ENCODE measurements at regions not wholly inside any gene's neighbourhood (a gene's known extent, or its start where the extent isn't known, plus 50 kb on each side); places are given as distances from the start of the nearest gene placed in this dataset.

DNA sequence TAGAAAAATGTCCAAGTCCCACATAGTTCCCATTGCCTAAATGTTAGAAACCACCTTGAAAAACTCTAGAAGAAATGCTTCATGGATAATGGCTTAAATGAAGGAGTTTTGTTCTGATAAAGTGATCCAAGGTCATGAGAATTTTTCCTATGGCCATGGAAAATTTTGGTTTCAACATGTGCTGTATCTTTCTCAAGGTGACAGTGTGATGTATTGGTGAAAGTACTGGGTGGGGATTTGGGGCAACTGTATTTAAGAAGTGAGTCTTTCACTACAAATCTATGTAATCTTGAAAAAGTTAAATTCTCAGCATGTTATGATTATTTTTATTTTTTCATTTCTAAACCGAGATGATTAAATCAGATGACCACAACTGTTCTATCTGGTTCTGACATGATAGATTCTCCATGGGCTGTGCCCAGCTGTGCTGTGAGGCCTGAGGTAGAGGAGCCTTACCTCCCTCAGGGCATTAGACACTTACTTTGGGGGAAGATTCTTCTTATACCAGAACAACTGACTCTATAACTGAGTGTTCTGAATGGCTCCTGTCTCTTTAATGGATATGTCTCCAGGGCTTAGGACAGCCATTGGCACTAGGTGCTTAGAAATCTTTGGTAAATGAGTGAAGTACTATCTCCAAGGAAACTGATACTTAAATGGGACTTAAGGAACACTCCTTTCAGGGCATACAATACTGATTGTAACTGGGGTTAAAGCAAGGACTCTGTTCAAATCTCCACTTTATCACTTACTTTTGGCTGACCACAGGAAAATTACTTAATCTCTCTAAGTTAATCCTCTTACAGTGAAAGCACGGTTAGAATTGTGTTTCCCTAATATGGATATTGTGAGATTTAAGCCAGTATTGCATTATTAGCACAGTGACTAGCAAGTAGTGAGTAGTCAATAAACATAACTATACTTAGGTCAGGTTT is 397.4 kb upstream of the MEF2C start:
- no peak for DNase-seq

DNA sequence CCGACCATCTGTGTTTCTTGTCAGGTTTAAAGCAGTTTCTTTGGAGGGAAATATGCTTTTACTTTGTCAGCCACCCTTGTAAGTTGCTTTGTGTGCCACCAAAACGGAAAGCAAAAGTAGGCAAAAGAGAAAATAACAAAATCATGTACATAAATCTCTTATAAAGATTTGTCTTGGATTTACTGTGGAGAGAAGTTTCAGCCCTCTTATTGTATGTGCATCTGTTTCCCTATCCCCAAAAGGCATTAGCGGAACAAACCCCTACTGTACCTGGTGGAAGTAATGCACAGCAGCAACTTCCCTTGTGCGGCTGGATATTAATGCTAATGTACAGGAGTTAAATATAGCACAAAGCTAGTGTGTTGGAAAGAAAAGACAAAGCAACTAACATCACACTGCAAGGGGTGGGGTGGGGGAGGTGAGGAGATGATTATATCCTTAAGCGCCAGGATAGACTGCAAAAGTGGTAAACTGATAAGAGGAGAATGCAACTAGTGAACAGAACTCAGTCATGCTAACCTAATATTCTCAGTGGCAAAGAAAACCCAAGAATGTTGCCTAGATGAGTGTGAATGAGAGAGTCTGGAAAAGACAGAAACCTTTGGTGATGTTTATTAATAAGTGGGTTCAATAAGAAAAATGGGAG is 396.5 kb upstream of the MEF2C start:
- DNase-seq, result no peak

DNA sequence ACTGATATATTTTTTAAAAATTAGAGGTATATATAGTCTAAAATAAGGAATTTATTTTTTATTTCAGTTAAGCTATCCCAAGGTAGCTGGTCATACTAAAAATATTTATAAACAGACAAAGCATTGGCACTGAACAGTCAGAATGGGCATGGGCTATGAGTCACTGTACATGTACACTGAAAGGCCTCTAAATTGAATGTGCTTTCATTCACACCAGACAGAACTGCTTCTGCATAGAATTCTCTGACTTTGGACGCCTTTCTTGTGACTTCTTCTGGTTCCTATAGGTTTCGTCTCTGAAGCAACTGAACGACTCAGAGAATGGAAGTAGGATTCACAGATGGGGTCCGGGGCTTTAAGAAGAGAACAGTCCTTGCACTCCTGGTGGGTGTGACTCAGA is 394.8 kb upstream of the MEF2C start:
- no peak for DNase-seq

DNA sequence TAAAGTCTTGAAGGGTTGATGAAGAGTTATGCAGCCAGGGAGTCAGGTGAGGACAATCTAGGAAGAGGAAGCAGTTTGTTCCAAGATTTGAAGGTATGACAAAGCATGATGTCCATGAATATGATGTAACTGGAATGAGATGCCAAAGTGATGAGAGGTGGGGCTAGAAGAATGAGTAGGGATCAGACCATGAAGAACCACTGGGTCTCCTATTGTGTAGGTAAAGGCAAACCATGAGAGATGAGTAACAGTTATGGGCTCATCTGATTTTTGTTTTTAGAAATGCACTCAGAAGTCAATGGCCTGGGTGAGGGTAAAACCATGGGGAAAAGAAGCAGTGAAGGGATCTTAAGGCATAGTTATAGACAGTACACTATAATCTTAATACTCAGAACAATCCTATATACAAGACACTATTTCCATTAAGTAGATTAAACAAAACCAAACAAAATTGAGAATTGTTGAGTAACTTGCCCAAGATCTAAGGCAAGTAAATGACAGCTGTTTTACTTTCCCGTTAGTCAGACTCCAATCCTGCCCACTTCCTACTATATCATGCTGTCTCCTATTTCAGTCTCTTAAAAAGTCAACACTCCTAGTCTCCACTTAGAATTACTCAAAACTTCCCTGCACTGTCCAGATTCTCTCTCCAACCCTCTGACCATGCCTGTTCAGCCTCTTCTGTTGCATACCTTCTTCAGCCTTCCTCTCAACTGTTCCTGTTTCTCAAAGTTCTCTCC is 393.8 kb upstream of the MEF2C start:
- no peak for DNase-seq

DNA sequence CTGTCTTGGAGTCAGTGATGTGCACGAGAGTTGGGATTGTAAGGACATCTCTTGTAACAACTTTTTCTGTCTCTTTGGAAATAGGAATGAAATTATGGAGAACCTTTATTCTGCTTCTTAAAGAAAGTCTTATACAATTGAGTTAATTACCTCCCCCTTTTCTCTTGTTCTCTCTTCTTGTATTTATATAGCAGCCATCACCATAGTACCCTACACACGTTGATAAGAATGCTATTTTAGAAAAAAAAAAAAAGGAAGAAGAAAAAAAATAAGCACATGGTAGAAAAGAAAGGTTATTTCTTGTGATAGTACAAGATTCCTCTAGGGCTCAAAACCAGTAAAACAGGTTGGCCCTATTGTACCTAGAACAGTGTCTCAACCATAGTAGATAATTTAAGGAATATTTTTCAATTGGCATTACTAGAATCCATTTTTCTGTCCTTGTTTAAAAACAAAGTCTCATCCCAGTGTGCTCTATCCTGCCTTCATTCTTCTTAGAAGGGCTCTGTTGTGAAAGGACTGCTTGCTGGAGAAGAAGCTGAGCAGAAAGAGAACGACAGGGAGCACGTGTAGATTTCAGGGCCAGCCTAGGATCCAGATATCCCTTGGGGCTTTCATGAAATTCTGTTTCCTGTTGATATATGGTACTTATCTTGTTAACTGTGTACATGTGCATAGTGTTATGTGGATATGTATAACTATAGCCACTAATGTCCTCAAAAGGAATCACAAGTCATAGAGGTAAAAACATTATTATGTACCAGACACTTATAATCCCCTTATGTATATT is 392.3 kb upstream of the MEF2C start:
- no peak for DNase-seq

DNA sequence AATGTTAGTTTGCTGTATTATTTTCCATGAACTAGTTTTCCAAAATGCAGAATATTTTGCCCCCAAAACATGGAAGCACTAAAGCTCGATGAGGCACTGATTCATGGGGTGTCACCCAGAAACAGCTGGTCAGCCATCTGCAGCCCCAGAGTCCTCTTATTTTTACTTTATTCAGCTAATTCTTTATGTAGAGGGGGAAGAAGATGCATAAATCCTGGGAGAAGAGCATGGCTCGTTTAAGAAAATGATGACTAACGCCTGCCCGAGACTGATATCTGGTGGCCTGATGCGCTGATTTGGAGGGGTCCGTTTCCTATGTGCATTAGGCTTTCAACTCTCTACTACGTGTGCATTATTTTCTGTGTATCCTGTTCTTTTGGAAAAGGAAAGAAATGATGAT is 390.3 kb upstream of the MEF2C start:
- DNase-seq, result no peak

- DNase-seq, result no peak
Measured at GRCh38 chr5:89270901-89271300, 387.9 kb upstream of the MEF2C start.

DNA sequence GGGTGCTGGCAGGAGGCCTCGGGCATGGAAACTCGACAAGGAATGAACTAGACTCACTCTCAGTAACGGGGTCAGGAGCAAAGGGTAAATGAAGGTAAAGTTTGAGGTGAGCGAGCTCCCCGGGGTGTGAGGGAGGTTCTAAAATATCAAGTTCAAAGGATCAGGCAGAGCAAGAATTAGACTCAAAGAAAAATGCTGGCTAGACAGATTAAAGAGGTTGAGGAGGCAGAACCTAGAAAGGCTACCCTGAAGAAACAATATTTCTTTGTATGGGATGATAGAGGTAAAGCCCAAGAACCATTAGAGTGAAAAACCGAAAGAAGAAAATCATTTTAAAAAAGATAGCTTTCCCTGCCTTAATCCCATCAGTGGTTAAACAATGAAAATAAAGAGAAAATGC is 386.7 kb upstream of the MEF2C start:
- DNase-seq, result no peak

DNA sequence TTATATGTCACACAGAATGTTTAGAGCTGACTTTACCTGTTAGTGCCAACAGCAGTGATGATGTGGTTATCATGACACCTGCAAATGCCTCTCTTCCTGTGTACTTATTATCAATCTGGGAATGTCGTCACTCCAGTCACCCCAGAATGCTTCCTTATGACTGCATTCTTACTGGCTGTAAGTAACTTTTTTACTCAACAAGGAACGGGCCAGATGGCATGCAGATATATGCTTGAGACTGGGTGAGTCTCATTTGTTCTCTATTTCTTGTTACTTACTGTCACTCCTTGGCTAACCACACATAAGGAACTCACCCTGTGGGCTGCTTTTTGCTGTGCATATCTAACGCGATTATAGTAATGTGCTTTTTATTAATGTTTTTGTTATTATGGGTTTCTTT is 385.5 kb upstream of the MEF2C start:
- DNase-seq, result no peak

- DNase-seq, result no peak
Measured at GRCh38 chr5:89267788-89268187, 384.8 kb upstream of the MEF2C start.

DNA sequence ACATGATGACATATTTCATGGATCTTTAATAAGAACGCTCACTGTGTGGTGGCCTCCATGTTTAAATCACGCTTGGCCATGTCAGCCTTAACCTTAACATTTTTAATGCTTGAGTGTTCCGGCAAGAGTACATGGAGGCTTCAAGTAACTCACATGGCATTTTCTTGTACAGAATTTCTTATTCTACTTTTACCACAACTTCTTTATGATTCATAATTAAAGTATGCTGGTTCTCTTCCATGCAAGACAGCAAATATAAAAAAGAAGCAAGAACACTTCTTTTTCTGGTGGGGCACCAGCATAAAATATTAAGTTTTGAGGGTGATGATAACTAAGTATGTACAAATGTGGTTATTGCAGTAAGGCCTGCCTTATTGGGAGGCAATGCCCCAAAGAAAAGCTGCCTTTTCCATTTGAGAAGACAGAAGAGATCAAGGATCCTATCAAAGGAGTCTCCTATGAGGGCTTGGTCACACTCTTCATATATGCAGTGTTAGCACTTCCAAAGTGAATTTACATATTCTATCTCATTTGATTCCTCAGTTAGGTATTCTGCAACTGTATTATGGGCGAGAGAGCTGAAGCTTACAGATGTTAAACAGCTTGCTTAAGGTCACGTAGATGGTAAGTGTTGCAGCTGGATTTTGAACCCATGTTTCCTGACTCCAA is 382.7 kb upstream of the MEF2C start:
- DNase-seq, result no peak

- no peak for DNase-seq
Measured at GRCh38 chr5:89263846-89264245, 380.9 kb upstream of the MEF2C start.

DNA sequence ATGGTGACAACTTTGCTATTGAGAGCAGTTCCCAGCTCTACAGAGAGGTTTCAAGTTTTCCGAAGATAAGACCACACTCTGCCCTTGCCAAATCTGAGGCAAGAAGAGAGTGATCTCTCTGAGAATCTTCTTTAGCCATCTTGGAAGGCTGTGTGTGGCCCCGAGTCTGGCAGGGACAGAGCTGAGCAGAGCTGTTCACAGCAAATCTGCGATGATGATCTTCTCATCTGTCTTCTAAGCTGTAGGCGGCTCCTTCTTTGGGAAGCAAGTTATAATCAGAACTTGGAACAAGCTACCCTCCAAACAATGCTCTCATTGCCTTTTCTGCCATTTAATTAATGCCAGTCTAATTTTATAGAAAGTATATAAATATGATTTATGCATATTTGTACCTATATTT is 379.0 kb upstream of the MEF2C start:
- no peak for DNase-seq

DNA sequence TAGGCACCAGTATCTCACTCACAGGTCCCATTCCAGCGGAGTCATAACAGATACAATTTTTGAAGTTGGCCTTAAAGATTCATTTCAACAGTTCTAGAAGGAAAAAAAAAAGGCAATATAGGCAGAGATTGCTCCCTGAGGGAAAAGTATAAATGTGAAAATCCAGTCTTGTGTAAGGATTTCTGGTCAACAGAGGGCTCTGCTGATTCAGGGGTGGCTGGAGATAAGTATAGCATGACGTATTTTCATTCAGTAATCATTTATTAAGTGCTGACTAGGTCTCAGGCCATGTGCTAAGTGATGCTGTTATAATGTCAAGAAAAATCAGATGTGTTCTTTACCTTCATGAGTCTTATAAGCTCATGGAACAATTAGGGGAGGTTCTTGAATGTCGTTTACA is 377.3 kb upstream of the MEF2C start:
- no peak for DNase-seq

DNA sequence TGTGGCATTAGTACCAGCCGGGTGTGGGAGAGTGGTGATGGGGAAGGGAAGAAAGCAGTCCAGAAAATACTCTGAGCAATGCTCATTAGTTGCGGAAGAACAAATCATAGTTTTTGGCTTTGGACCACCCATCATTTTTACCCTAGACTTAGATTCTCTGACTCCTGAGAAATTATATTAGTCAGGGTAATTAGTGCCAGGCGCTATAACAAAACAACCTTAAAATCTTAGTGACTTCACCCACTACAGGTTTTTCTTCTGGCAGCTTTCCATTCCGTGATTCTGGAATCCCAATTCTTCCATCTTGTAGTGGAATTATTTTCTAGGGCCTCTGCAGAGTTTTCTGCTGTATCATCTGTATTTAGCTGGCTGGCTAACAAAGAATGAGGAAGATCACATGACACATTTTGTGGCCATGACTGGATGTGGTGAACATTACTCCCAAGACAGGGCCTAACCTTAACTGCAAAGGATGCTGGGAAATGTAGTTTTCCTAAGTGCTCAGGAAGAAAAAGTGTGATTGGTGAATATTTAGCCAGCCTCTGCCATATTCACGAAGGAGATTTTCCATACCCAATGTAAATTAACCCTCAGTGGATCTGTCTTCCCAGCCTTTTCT is 373.0 kb upstream of the MEF2C start:
- no peak for DNase-seq

DNA sequence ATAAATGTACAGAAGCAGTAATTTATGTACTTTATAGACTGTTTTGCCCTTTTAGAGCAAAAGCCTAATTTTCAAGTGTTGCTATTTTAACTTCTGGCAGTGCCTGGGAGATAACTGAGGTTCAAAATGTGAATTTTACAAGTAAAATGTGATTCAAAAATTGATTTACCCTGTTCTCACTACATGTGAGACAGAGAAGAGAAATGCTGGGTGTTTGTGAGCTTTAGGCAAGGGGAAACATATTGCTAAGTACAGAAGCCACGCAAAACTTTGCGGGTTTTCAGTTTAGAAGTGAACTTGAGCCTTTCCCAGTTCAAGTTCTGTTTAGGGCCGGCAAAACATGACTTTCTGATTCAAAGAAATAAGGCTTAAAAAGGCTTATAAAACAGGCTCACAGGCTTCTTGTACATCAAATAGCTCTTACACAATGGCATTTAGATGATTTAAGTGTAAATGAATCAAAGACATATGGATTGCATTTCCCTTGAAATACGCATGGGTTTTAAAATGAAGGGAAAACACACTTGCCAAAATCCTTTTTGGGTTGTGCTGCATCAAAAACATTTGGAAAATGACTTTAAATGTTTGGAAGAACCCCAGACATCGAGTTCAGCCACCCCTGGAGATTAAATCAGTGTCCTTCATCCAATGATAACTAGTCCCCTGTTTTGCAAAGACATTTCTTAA is 370.8 kb upstream of the MEF2C start:
- DNase-seq, result no peak

GRCh38 chr5:89246864-89247263 is 363.9 kb upstream of the MEF2C start:
- DNase-seq, result no peak

- no peak for DNase-seq
Measured at GRCh38 chr5:89246252-89246651, 363.3 kb upstream of the MEF2C start.

- DNase-seq, result no peak
Measured at GRCh38 chr5:89243611-89244010, 360.6 kb upstream of the MEF2C start.

DNA sequence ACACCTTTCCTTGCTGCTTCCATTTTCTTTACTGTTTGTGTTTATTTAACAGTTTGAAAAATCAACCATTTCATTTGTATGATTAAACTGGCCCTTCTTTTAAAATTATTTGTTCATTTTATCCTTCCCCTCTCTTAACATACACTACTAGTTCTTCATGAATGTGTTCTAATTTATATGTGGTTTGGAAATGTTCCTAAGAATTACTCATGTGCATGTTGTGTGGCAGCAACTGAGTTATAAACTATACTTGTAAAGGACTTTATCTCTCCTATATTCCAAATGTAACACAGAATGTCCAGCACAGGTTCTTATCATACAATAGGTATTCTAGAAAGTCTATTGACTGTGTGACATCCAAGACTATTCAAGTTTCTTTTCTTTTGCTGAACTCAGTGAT is 358.2 kb upstream of the MEF2C start:
- no peak for DNase-seq

GRCh38 chr5:89236900-89237299 is 353.9 kb upstream of the MEF2C start:
- no peak for DNase-seq

Measured in DMS79 treated with DMSO at 0.1 percent for 48 hours (cell line).